Suprapubic skin (tissue), 4 donors: ENCODE measurements at regions not wholly inside any gene's neighbourhood (a gene's known extent, or its start where the extent isn't known, plus 50 kb on each side); places are given as distances from the start of the nearest gene placed in this dataset.

Experiments
- DNase-seq, 2 donors: peaks; one replicate each; pipeline ENCODE4 v3.0.0-alpha.2; 2019; ENCODE audit warnings: low spot score in 2 of 2
- H3K27ac ChIP-seq: fragments of 200-600 bp; sonication (generic); one replicate; pipeline ENCODE4 v1.5.1; 2019
- H3K27me3 ChIP-seq: fragments of 200-600 bp; sonication (generic); one replicate; pipeline ENCODE4 v1.5.1; 2019
- H3K36me3 ChIP-seq: fragments of 200-600 bp; sonication (generic); one replicate; pipeline ENCODE4 v1.5.1; 2019
- H3K4me1 ChIP-seq: fragments of 200-600 bp; sonication (generic); one replicate; pipeline ENCODE4 v1.5.1; 2019
- H3K4me3 ChIP-seq: fragments of 200-600 bp; sonication (generic); one replicate; pipeline ENCODE4 v1.5.1; 2019; ENCODE audit warnings: mild to moderate bottlenecking
- H3K9me3 ChIP-seq: fragments of 200-600 bp; sonication (generic); one replicate; pipeline ENCODE4 v1.5.1; 2019
- CTCF ChIP-seq, 2 donors: fragments of 200-600 bp in 1 of 2; fragments of 450-650 bp in 1 of 2; sonication (generic) in 1 of 2; IDR thresholded peaks; one replicate each; pipeline ENCODE4 v1.5.1; 2016 to 2019; ENCODE audit warnings: antibody characterized with exemption in 2 of 2, mild to moderate bottlenecking in 1 of 2, moderate library complexity in 1 of 2
- EP300 ChIP-seq: sonication (generic); formaldehyde crosslinking; IDR thresholded peaks from one replicate; pipeline ENCODE4 v1.6.1; 2017; ENCODE audit warnings: antibody characterized with exemption
- POLR2A ChIP-seq, 2 donors: fragments of 450-650 bp; IDR thresholded peaks; one replicate each; pipeline ENCODE4 v1.6.1; 2017; ENCODE audit warnings: antibody characterized with exemption in 2 of 2, mild to moderate bottlenecking in 2 of 2, moderate library complexity in 2 of 2
- POLR2AphosphoS5 ChIP-seq, 3 donors: sonication (generic); formaldehyde crosslinking; IDR thresholded peaks; one replicate each; pipeline ENCODE4 v1.6.1; 2017; ENCODE audit warnings: antibody characterized with exemption in 3 of 3
- WGBS: methylation state at CpG from one replicate; pipeline ENCODE4 v1.1.5; 2018; 5-methylcytosine and 5-hydroxymethylcytosine counted together

GRCh38 chr3:154970797-154971196 lies 109.3 kb upstream of the MME start:
- H3K4me1 ChIP-seq = no peaks in the 10 kb centered on the region
- WGBS = 64% methylated on average over 3 of the region's 3 CpGs
- TF ChIP-seq CTCF (IDR thresholded peaks at IDR 0.05) (no peak), POLR2A (IDR thresholded peaks at IDR 0.05) (no peak), EP300 (no peak), POLR2AphosphoS5 (IDR thresholded peaks at IDR 0.05) (no peak)
- no peaks in the 10 kb centered on the region for H3K27me3 ChIP-seq
- no peaks in the 10 kb centered on the region for H3K36me3 ChIP-seq
- no peak overlapping the region for H3K4me3 ChIP-seq
- no peaks in the 10 kb centered on the region for H3K9me3 ChIP-seq
- peak overlapping the region; percentile 75 for H3K27ac ChIP-seq
- no peak for DNase-seq

DNA sequence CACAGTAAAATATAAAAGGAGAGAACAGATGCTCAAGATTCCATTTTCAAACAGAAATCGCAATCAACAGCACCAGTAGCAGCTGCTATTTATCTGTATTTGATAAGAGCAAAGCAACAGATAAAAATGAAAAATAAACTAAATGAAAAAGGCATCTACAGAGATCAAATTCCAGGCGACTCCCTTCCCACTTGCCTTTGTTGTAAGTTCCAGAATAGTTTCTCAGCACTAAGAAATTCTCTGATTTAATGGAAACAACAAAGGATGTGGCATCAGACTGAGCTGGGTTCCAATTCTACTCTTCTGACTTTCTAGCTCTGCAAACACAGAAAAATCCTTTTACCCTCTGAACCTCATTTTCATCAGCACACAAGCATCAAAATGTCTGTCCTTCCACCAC lies 110.8 kb upstream of the MME start:
- no peaks in the 10 kb centered on the region for H3K4me1 ChIP-seq
- H3K4me3 ChIP-seq = no peak overlapping the region
- H3K27ac ChIP-seq = no peak overlapping the region
- 77% methylated on average over 2 of the region's 2 CpGs for WGBS
- no peak for DNase-seq
- H3K27me3 ChIP-seq = no peaks in the 10 kb centered on the region
- no peaks in the 10 kb centered on the region for H3K36me3 ChIP-seq
- H3K9me3 ChIP-seq = no peaks in the 10 kb centered on the region
- no peak for TF ChIP-seq CTCF (IDR thresholded peaks at IDR 0.05)
- TF ChIP-seq EP300 = no peak
- no peak for TF ChIP-seq POLR2AphosphoS5 (IDR thresholded peaks at IDR 0.05)

DNA sequence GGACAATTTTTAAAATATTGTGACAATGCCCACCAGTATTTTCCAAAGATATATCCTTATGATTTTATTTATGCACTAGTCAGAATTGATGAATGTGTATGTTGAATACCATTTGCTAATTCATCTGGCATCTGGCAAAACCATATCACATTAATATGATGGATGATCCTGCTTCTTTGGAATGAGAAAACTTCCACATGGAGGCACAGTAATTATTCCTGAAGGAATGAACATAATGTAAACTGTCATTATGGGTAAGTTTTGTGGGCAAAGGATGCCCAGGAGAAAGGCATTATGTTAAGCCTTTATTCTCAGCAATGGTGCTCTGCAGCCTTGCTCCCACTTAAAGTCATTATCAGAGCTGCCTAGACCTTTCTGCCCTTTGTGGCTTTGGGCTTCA lies 113.0 kb upstream of the MME start:
- H3K4me3 ChIP-seq = no peak overlapping the region
- no peak for TF ChIP-seq EP300
- TF ChIP-seq POLR2A (IDR thresholded peaks at IDR 0.05) = no peak
- TF ChIP-seq CTCF (IDR thresholded peaks at IDR 0.05) = no peak
- no peak for TF ChIP-seq POLR2AphosphoS5 (IDR thresholded peaks at IDR 0.05)
- DNase-seq = no peak
- no peaks in the 10 kb centered on the region for H3K9me3 ChIP-seq
- H3K27me3 ChIP-seq = no peaks in the 10 kb centered on the region
- no peaks in the 10 kb centered on the region for H3K36me3 ChIP-seq
- H3K27ac ChIP-seq = no peak overlapping the region
- no peaks in the 10 kb centered on the region for H3K4me1 ChIP-seq

GRCh38 chr3:154956815-154957214 lies 123.3 kb upstream of the MME start:
- TF ChIP-seq EP300 = no peak
- TF ChIP-seq CTCF (IDR thresholded peaks at IDR 0.05) = no peak
- no peak for TF ChIP-seq POLR2A (IDR thresholded peaks at IDR 0.05)
- no peaks in the 10 kb centered on the region for H3K4me1 ChIP-seq
- H3K27me3 ChIP-seq = no peaks in the 10 kb centered on the region
- no peak overlapping the region for H3K27ac ChIP-seq
- no peaks in the 10 kb centered on the region for H3K36me3 ChIP-seq
- 64% methylated on average over 1 of the region's 1 CpG for WGBS
- no peak overlapping the region for H3K4me3 ChIP-seq
- H3K9me3 ChIP-seq = no peaks in the 10 kb centered on the region
- DNase-seq = no peak

- DNase-seq = no peak
- H3K36me3 ChIP-seq = no peaks in the 10 kb centered on the region
- no peaks in the 10 kb centered on the region for H3K27me3 ChIP-seq
- H3K27ac ChIP-seq = no peak overlapping the region
- H3K4me1 ChIP-seq = no peaks in the 10 kb centered on the region
- H3K9me3 ChIP-seq = no peaks in the 10 kb centered on the region
- no peak overlapping the region for H3K4me3 ChIP-seq
- WGBS = 91% methylated on average over 2 of the region's 2 CpGs
- TF ChIP-seq EP300 (no peak), CTCF (IDR thresholded peaks at IDR 0.05) (no peak)
These were observed 124.1 kb upstream of the MME start for GRCh38 chr3:154955907-154956533.
